Activated T-helper 2 cell treated with anti-CD3 and anti-CD28 coated beads, Interferon-gamma antibody, Interleukin-2, Interleukin-4, amounts not matched to agents 10 μg/mL and 5 μg/mL and 100 μg/mL, durations not matched to agents 14 hours and 24 hours and 36 hours (primary cell): ENCODE measurements at regions not wholly inside any gene's neighbourhood (a gene's known extent, or its start where the extent isn't known, plus 50 kb on each side); places are given as distances from the start of the nearest gene placed in this dataset.
"Not testable (repeated sequence)": the region's sequence is repeated elsewhere in the genome, so short reads cannot be mapped to it uniquely, and the experiment has no call there.

Experiments
- DNase-seq: peaks from one replicate; pipeline ENCODE4 v3.0.0; 2021; ENCODE audit warnings: low spot score
- H3K27ac Mint-ChIP-seq: one replicate; pipeline ENCODE4 v1.8.0; 2021; ENCODE audit warnings: mixed read lengths
- H3K27me3 Mint-ChIP-seq: one replicate; pipeline ENCODE4 v1.8.0; 2021; ENCODE audit warnings: low read depth, mixed read lengths
- H3K36me3 Mint-ChIP-seq: one replicate; pipeline ENCODE4 v1.8.0; 2021; ENCODE audit warnings: low read depth, mixed read lengths
- H3K4me1 Mint-ChIP-seq: one replicate; pipeline ENCODE4 v1.8.0; 2021; ENCODE audit warnings: low read depth, mixed read lengths
- H3K4me3 Mint-ChIP-seq: one replicate; pipeline ENCODE4 v1.8.0; 2021; ENCODE audit warnings: low read depth, mild to moderate bottlenecking, moderate library complexity, mixed read lengths
- H3K9me3 Mint-ChIP-seq: one replicate; pipeline ENCODE4 v1.8.0; 2021; ENCODE audit warnings: mixed read lengths
- intact Hi-C: fragments of 100-400 bp; cut with micrococcal nuclease; formaldehyde crosslinking; loops from one replicate; pipeline ENCODE4 v1.15.1; 2023

- DNase-seq = no peak
- H3K27me3 Mint-ChIP-seq = no peaks in the 10 kb centered on the region
- no peaks in the 10 kb centered on the region for H3K36me3 Mint-ChIP-seq
- peaks cover 52% of the 10 kb centered on the region for H3K9me3 Mint-ChIP-seq
- H3K27ac Mint-ChIP-seq = no peak overlapping the region
- intact Hi-C loops = no loop called here
- H3K4me1 Mint-ChIP-seq = no peaks in the 10 kb centered on the region
- no peak overlapping the region for H3K4me3 Mint-ChIP-seq
These were observed 557.9 kb upstream of the NCAM2 start for GRCh38 chr21:20440338-20440737.

DNA sequence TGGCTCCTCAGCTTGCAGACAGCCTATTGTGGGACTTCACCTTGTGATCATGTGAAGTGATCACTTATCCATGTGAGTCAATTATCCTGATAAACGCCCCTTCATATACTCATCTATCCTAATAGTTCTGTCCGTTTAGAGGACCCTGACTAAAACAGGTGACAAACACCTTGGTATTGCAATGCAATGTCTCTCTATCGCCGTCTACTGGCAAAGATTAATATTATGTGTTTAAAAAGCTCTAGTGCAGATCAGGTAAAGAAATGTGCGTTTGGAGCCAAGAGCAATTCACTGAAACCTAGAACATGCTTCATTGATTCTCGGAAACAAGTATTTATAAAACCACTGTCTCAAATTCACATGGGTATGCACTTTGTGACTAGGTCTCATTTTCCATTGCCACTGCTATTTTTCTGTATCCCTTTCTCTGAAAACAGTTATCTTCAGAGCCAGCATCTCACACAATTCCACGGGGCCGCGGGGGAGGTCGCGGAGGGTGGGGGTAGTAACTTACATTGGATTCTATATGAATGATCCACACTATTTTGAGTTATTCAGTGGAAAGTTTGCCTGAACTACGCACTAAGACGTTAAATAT is 554.6 kb upstream of the NCAM2 start:
- no peak for DNase-seq
- peaks cover 33% of the 10 kb centered on the region for H3K9me3 Mint-ChIP-seq

GRCh38 chr21:20445971-20446370 is 552.2 kb upstream of the NCAM2 start:
- no peaks in the 10 kb centered on the region for H3K4me1 Mint-ChIP-seq
- peaks cover 33% of the 10 kb centered on the region for H3K9me3 Mint-ChIP-seq
- intact Hi-C loops = no loop called here
- H3K27ac Mint-ChIP-seq = no peak overlapping the region
- DNase-seq = no peak
- H3K27me3 Mint-ChIP-seq = no peaks in the 10 kb centered on the region
- H3K36me3 Mint-ChIP-seq = no peaks in the 10 kb centered on the region
- no peak overlapping the region for H3K4me3 Mint-ChIP-seq

More for the DNA sequence above, 554.6 kb upstream of the NCAM2 start:
- Mint-ChIP-seq H3K27me3 (no peaks in the 10 kb centered on the region), H3K4me1 (no peaks in the 10 kb centered on the region), H3K36me3 (no peaks in the 10 kb centered on the region), H3K27ac (no peak overlapping the region), H3K4me3 (no peak overlapping the region)
- intact Hi-C loops = no loop called here

DNA sequence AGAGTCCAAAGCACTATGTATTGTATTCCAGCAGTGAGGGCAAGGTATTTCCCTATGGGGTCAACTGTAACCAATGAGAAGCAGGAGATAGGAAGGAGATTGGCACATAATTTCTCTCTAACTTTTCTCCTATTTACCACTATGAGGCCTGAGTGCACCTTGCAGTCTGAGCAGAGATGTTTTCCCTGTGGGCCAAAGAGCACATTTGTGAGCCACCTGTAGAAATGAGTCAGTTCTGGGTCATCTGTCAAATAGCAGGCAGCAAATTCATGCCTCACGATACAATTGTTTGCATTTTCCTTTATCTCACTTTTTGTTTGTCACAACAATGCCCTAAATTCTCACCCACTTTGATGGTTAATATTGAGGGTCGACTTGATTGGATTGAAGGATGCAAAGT is 547.2 kb upstream of the NCAM2 start:
- Mint-ChIP-seq H3K36me3 (no peaks in the 10 kb centered on the region), H3K27ac (no peak overlapping the region), H3K4me3 (no peak overlapping the region), H3K9me3 (peaks cover 32% of the 10 kb centered on the region), H3K4me1 (no peaks in the 10 kb centered on the region), H3K27me3 (no peaks in the 10 kb centered on the region)
- no peak for DNase-seq
- intact Hi-C loops = no loop called here

- Mint-ChIP-seq H3K4me1 (no peaks in the 10 kb centered on the region), H3K27me3 (no peaks in the 10 kb centered on the region), H3K4me3 (no peak overlapping the region), H3K27ac (no peak overlapping the region), H3K36me3 (no peaks in the 10 kb centered on the region), H3K9me3 (peaks cover 37% of the 10 kb centered on the region)
- intact Hi-C loops = no loop called here
- DNase-seq = no peak
These were observed 545.3 kb upstream of the NCAM2 start for GRCh38 chr21:20452935-20453334.

DNA sequence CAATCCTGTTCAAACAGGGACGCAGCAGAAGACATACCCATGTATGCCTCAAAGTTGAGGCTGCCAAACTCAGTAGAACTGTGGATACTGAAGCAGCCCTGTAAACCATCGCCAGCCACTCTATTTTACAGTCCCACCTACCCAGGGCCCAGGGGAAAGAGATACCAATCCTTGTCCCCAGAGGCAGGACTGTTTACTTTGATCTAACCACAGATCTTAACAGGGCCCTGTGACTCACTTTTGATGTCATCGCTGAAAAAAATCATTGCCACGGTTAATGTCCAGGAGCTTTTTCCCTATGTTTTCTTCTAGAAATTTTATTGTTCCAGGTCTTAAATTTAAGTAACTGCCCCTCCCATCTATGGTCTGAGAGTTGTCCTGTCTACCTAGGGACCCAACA is 538.4 kb upstream of the NCAM2 start:
- Mint-ChIP-seq H3K36me3 (no peaks in the 10 kb centered on the region), H3K9me3 (peaks cover 35% of the 10 kb centered on the region), H3K4me1 (no peaks in the 10 kb centered on the region), H3K27me3 (no peaks in the 10 kb centered on the region), H3K4me3 (no peak overlapping the region), H3K27ac (no peak overlapping the region)
- no peak for DNase-seq
- intact Hi-C loops = no loop called here

DNA sequence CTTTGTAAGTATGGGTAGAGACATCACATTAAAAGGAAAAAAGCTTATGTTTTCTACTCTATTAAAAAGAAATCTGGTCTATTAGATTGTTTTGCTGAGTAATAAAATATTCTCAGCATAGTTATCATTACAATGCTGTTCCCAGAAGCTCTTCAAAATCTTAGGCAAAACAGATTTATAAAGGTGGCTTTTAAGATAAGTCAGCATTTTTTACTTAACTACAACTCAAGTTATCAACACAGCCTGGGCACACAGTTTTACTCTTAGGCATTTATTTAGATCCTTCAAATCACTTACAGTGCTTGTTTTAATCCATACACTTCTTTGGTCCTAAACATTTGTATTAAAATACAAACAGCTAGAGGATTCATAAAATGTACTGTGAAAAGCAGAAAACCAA is 534.8 kb upstream of the NCAM2 start:
- Mint-ChIP-seq H3K27me3 (no peaks in the 10 kb centered on the region), H3K27ac (no peak overlapping the region), H3K4me1 (no peaks in the 10 kb centered on the region), H3K9me3 (peaks cover 32% of the 10 kb centered on the region), H3K4me3 (no peak overlapping the region), H3K36me3 (no peaks in the 10 kb centered on the region)
- no peak for DNase-seq
- intact Hi-C loops = no loop called here

- Mint-ChIP-seq H3K4me3 (no peak overlapping the region), H3K27ac (no peak overlapping the region), H3K4me1 (no peaks in the 10 kb centered on the region), H3K9me3 (peaks cover 36% of the 10 kb centered on the region), H3K36me3 (no peaks in the 10 kb centered on the region), H3K27me3 (no peaks in the 10 kb centered on the region)
- intact Hi-C loops = no loop called here
- DNase-seq = no peak
These were observed 528.8 kb upstream of the NCAM2 start for GRCh38 chr21:20469361-20469760.

GRCh38 chr21:20486303-20486702 is 511.9 kb upstream of the NCAM2 start:
- intact Hi-C loops = no loop called here
- H3K27me3 Mint-ChIP-seq = no peaks in the 10 kb centered on the region
- H3K9me3 Mint-ChIP-seq = peaks cover 29% of the 10 kb centered on the region
- no peak for DNase-seq
- no peaks in the 10 kb centered on the region for H3K4me1 Mint-ChIP-seq
- no peak overlapping the region for H3K4me3 Mint-ChIP-seq
- H3K36me3 Mint-ChIP-seq = no peaks in the 10 kb centered on the region
- H3K27ac Mint-ChIP-seq = no peak overlapping the region

GRCh38 chr21:20502915-20503314 is 495.3 kb upstream of the NCAM2 start:
- H3K27ac Mint-ChIP-seq, H3K4me1 Mint-ChIP-seq, H3K36me3 Mint-ChIP-seq, intact Hi-C loops, DNase-seq, H3K4me3 Mint-ChIP-seq, H3K27me3 Mint-ChIP-seq: not testable (repeated sequence)
- peaks cover 85% of the 10 kb centered on the region for H3K9me3 Mint-ChIP-seq

DNA sequence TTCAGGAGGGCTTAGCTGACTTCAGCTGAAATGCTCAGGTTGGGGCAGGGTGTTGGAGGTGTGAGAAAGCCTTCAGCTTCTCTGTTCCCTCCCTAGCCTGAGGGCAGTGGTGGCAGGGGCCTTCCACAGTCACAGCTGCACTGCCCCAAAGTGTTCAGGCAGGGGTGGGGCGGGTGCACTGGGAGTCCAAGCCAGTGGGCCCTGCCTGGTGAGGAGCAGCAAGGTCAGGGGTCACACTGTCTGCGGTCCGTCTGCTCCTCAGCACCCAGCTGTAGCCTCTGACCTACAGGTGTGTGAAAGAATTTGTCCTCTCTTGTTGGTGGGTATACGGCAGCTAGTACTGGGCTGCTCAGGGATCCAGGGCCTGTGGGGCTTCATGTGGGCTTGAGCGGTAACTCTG is 490.4 kb upstream of the NCAM2 start:
- Mint-ChIP-seq H3K4me3 (no peak overlapping the region), H3K27ac (no peak overlapping the region), H3K36me3 (peaks cover 2% of the 10 kb centered on the region), H3K27me3 (no peaks in the 10 kb centered on the region), H3K4me1 (no peaks in the 10 kb centered on the region), H3K9me3 (peaks cover 65% of the 10 kb centered on the region)
- DNase-seq = no peak
- intact Hi-C loops = no loop called here

- no peak overlapping the region for H3K27ac Mint-ChIP-seq
- no peak for DNase-seq
- H3K4me1 Mint-ChIP-seq = no peaks in the 10 kb centered on the region
- H3K4me3 Mint-ChIP-seq = no peak overlapping the region
- intact Hi-C loops = no loop called here
- no peaks in the 10 kb centered on the region for H3K27me3 Mint-ChIP-seq
- peaks cover 2% of the 10 kb centered on the region for H3K36me3 Mint-ChIP-seq
- H3K9me3 Mint-ChIP-seq = peaks cover 50% of the 10 kb centered on the region
These were observed 486.9 kb upstream of the NCAM2 start for GRCh38 chr21:20511216-20511880.

DNA sequence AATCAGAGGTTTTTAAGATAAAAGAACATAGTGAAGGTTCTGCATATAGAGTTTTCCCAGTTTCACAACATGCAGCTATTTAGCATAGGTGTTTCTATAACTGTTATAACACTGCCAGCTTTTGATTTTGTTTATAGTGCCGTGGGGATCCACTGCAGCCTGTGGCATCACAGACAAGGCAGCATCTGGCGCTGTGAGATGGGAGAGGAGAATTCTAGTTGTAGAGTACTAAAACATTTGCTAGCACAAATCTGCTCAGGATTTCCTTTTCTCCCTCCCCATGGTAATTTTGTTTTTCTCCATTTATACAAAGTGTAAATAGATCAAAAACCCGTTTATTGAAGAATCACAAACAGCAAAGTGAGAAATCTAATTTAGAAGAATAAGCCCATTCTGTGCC is 482.8 kb upstream of the NCAM2 start:
- H3K9me3 Mint-ChIP-seq = peaks cover 41% of the 10 kb centered on the region
- H3K4me1 Mint-ChIP-seq = no peaks in the 10 kb centered on the region
- H3K4me3 Mint-ChIP-seq = no peak overlapping the region
- no peaks in the 10 kb centered on the region for H3K36me3 Mint-ChIP-seq
- H3K27ac Mint-ChIP-seq = no peak overlapping the region
- intact Hi-C loops = no loop called here
- no peaks in the 10 kb centered on the region for H3K27me3 Mint-ChIP-seq
- no peak for DNase-seq

DNA sequence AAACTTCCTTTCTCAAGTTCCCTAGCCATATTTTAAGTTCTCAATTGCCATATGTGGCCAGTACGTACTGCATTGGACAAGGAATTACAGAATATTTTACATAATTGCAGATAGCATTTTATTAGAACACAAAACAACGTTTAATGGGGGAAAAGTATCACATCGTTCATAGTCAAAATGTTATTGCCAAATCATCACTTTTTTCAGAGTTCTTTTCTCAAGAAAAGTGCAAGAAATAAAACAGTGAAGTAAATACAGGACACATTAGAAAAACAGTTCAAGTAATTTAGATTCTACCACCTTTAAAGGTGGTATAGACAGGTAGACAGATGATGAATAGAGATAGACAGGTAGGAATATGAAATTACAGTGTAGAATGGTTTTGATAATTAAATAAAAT is 479.1 kb upstream of the NCAM2 start:
- intact Hi-C loops = no loop called here
- H3K9me3 Mint-ChIP-seq = peaks cover 40% of the 10 kb centered on the region
- no peaks in the 10 kb centered on the region for H3K36me3 Mint-ChIP-seq
- H3K27ac Mint-ChIP-seq = no peak overlapping the region
- H3K4me3 Mint-ChIP-seq = no peak overlapping the region
- no peaks in the 10 kb centered on the region for H3K27me3 Mint-ChIP-seq
- no peaks in the 10 kb centered on the region for H3K4me1 Mint-ChIP-seq
- DNase-seq = no peak
